NCI-H526 (cell line): ENCODE measurements at regions not wholly inside any gene's neighbourhood (a gene's known extent, or its start where the extent isn't known, plus 50 kb on each side); places are given as distances from the start of the nearest gene placed in this dataset.

Source experiments
- DNase-seq, 2 experiments: peaks; one replicate each; lab custom pipeline; 2025; lab: John Stamatoyannopoulos, UW

DNA sequence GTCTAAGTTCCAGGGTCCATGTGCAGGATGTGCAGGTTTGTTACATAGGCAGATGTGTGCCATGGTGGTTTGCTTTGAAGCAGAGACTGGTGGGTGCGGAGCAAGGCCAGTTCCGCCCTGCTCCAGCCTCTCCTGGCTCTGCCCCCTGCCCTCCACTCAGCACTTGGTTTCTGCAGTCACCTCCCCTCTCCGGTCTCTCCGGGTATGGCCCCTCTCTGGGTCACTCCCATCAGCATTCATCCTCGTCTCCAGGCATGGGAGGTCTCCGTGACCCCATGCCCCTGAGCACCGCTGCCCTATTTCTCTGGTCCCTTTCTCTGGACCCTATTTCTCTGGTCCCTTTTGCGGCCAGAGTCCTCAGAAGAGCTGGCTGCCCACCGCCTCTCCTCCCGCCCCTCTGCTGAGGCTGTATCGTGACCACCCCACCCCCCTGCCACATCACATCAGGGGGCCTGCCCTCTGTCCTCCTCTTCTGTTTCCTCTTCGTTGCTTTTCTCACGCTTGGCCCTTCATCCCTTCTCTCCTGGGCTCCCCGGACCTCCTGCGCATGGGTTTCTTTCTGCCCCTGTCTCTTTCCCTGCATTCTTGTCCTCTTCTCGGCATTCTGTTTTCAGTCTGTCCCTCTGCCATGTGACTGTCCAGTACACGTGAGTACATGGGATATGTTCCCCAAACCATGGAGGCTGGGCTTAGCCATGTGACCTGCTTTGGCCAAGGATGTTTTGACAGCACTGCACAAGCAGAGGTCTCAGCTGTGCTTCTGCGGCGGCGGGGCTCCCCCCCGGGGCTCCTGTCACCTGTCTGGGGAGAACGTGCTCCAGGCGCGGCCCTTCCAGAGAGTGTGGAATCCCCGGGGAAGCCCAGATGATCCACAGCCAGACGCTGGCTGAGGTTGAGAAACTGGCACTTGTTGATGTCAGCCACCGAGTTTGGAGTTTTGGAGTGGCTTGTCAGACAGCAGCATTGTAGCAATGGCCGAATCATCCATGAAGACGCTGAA, 54.4 kb upstream of the C1orf174 start:
- DNase-seq: no peak

- no peak for DNase-seq
Observed at GRCh38 chr1:3955196-3955772, 55.2 kb upstream of the C1orf174 start.

- DNase-seq: no peak
Observed at GRCh38 chr1:3956527-3957170, 56.6 kb upstream of the C1orf174 start.

GRCh38 chr1:3959361-3959760, 59.3 kb upstream of the C1orf174 start:
- no peak for DNase-seq

GRCh38 chr1:3963554-3963953, 63.5 kb upstream of the C1orf174 start:
- no peak for DNase-seq

DNA sequence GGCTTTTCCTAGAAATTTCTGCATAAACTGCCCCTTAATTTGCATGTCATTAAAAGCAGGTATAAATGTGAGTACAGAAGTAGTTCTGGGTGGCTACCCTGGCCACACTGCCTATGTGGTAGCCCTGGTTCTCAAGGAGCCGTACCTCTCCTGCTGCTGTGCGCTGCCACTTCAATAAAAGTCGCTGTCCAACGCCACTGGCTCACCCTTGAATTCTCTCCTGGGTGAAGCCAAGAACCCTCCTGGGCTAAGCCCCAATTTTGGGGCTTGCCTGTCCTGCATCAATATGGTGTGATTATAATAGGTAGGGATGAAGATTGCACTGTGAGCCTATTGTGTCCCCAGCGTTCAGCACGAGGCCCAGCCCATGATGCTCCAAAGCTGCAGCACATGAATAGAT, 65.6 kb upstream of the C1orf174 start:
- DNase-seq: no peak

DNA sequence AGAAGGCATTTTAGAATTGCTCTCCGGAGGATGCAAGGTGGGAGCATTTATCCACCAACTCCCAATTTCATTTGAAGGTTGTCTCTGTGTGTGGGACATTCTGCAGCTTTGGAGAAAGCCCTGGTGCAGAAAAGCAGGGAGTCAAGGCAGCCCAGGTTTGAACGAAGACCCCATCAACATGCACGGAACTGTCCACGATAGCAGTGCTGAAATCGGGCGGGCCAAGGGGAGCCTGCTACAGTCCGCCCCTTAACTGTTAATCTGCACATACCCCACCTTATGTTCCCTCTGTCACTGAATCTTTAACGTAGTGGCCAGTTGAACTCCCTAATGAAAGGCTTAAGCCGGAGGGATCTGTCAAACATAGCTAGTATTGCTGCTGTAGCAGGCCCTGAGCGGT, 68.8 kb upstream of the C1orf174 start:
- no peak for DNase-seq

DNA sequence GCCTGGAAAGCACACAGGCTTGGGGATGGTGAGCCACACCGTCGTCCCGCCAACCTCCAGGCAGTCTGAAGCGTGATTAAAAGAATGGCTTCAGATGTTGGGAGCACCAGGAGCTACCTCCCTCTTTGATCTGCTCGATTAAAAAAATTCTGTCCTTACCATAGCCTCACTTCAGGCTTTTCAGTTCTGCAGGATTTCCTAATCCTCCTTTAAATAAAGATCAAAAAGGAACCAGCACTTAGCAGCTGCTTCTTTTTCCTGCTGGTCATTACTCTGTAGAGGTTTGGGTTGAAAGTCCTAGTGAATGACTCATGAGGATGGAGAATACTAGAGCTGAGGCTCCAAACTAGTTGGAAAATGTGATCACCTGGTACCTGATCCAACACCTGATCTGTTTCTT, 71.9 kb upstream of the C1orf174 start:
- no peak for DNase-seq

- no peak for DNase-seq
Observed at GRCh38 chr1:3975903-3976630, 76.0 kb upstream of the C1orf174 start.

DNA sequence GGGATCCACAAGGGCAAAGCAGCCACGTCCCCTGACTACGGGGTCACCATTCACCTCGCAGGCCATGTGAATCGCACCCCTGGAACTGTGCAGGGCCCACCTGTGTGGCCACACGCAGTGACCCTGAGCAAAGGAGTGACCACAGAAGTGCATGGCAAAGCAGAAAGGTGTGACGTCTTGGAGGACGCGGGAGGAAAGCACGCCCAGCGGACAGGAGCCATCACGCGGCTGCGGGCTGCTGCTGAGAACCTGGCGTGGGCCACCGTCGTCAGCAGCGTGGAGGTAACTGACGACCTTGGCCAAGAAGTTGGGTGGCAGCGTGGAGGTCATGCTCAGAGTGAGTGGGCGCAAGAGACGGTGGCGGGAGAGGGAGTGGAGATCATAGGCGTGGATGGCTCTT, 76.7 kb upstream of the C1orf174 start:
- no peak for DNase-seq

DNA sequence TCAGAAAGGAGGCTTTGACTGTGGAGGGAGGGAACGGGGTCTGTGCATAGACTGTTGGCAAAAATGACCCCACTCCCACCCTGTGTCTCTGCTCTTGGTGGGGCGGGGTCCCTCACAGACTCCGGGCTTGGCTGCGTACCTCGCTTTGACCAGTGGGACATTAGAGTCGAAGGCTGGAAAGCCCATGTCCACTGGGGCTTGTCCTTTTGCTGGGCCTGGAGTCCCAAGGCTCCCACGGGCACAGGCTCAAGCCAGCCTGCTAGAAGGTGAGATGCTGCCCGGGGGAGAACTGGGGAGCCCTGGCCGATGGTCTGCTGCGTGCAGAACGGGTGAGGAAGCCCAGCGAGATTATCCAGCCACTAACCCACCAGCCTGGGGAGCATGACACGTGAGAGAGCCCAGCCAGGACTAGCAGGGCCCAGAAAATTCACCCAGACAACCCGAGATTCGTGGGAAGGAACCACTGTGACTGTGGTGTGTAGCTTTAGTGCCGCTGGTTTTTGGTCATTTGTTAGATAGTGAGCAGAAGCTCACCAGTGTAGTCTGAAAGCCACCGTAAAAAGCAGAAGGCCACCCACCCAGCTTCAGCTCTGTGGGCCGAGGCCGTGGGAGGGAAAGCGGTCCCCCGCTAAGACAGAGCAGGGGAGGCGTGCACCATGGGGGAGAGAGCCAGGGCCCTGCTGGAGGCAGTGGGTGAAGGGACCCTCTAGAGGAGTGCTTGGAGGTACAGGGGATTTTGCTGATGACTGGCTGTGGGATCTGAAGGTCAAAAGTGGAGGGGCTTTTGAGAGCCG, 78.3 kb upstream of the C1orf174 start:
- no peak for DNase-seq

GRCh38 chr1:3978990-3979325, 78.9 kb upstream of the C1orf174 start:
- DNase-seq: no peak

DNA sequence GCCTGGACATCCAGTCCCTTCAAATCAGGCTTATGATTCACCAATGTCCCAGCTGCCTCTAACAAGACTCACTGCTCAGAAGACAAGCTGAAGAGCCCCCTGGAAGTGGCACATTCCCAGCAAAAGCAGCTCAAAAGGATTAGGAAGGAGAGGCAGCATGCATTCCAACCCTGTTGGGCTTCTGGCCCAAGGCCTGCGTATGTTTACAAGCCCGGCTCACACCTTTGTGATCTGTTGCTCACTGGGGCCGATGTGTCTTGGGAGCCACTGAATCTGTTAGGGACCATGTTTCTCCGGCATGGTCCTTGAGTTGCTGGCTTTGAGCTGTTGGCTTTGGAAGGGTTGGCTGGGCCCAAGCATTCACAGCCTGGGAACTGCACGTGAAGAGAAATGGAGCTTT, 81.2 kb upstream of the C1orf174 start:
- no peak for DNase-seq

DNA sequence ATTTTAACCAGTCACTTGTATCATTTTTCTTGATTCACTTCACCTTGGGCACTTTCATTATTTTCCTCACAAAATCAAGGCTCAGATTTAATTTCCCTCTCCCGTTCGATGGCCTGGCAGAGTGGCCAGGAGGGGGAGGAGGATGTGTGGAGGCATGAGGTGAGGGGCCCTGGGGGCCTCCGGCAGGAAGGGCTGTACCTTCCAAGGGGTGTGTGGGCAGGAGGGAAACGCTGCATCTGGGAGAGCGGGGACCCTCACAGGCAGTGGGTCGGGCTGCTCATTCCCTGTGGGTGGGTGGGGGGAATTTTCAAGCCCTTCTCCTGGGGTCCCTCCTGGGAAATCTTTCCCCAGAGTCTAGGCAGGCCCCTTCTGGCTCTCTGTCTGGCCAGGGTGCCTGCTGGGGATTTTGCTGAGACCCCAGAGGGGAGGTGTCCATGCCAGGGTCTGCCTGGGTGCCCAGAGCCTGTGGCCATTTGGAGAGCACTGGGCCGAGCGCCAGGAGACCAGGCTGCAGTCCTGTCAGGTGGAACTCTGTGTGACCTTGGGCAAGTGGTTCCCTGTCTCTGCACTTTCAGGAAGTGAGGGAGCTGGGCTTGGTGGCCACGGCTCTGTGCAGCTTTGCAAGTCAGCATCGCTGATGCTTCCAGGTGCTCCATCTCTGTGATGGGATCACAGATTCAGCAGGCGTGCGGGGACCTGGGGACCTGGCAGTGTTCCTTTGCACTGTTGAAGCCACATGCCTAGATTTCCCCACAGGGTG, 81.9 kb upstream of the C1orf174 start:
- no peak for DNase-seq

GRCh38 chr1:3983181-3983580, 83.1 kb upstream of the C1orf174 start:
- no peak for DNase-seq

- DNase-seq: no peak
Observed at GRCh38 chr1:3984586-3984985, 84.5 kb upstream of the C1orf174 start.

GRCh38 chr1:3986686-3987218, 86.7 kb upstream of the C1orf174 start:
- no peak for DNase-seq

GRCh38 chr1:3987669-3988235, 87.7 kb upstream of the C1orf174 start:
- no peak for DNase-seq

DNA sequence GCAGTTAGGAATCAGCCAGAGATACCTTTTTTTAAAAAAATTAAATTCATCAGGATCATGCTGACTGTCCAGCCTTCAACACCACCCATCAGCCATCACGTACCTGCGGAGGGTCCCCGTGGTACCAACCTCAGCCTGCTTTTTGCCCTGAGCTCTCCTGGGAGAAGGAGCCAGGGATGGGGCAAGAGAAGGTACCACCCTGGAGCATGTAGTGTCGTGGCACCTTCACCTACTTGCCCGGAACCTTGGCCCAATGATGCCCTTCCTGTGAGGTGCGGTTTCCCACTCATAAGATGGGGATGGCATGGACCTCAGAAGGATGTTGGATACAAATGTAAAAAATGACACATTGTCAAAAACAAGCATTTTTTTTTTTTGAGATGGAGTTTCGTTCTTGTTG, 88.4 kb upstream of the C1orf174 start:
- no peak for DNase-seq

- no peak for DNase-seq
Observed at GRCh38 chr1:3989465-3989864, 89.4 kb upstream of the C1orf174 start.
